ENCODE measurements at regions not wholly inside any gene's neighbourhood (a gene's known extent, or its start where the extent isn't known, plus 50 kb on each side); places are given as distances from the start of the nearest gene placed in this dataset.

GRCh38 chr17:70919241-70919640 lies 749.9 kb downstream of the KCNJ2 start:
- Histone ChIP-seq H4K20me1 (ENCODE audit: low read length) (no peaks in the 10 kb centered on the region), H3K4me2 (ENCODE audit: low read length) (no peak overlapping the region), H3K27ac (ENCODE audit: low read length) (no peak overlapping the region), H3K79me2 (ENCODE audit: low read length) (no peaks in the 10 kb centered on the region), H3K9ac (ENCODE audit: low read length) (no peak overlapping the region), H2AFZ (ENCODE audit: low read length) (no peak overlapping the region), H3K9me2 (replicated peaks; ENCODE audit: low read length) (no peaks in the 10 kb centered on the region), H3F3A (ENCODE audit: low read length, unreplicated experiment) (no peaks in the 10 kb centered on the region), H3K27me3 (ENCODE audit: low read length) (no peaks in the 10 kb centered on the region), H3K9me3 (ENCODE audit: low read length) (no peaks in the 10 kb centered on the region), H3K4me1 (ENCODE audit: insufficient read depth, low read length) (no peaks in the 10 kb centered on the region), H3K4me3 (ENCODE audit: low read length) (no peak overlapping the region), H3K36me3 (ENCODE audit: low read depth, low read length) (no peaks in the 10 kb centered on the region)
- no peak for ATAC-seq
- TF ChIP-seq, protein P1, sequence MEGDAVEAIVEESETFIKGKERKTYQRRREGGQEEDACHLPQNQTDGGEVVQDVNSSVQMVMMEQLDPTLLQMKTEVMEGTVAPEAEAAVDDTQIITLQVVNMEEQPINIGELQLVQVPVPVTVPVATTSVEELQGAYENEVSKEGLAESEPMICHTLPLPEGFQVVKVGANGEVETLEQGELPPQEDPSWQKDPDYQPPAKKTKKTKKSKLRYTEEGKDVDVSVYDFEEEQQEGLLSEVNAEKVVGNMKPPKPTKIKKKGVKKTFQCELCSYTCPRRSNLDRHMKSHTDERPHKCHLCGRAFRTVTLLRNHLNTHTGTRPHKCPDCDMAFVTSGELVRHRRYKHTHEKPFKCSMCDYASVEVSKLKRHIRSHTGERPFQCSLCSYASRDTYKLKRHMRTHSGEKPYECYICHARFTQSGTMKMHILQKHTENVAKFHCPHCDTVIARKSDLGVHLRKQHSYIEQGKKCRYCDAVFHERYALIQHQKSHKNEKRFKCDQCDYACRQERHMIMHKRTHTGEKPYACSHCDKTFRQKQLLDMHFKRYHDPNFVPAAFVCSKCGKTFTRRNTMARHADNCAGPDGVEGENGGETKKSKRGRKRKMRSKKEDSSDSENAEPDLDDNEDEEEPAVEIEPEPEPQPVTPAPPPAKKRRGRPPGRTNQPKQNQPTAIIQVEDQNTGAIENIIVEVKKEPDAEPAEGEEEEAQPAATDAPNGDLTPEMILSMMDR (conservative IDR thresholded peaks at IDR 0.05; ENCODE audit: low read depth, low read length) = no peak
- no peak for TF ChIP-seq EZH2 (IDR thresholded peaks at IDR 0.05; ENCODE audit: low read length, unreplicated experiment)
- TF ChIP-seq EZH2phosphoT487 (IDR thresholded peaks at IDR 0.05; ENCODE audit: borderline replicate concordance, low read length) = no peak
- no peak for DNase-seq
- ChIA-PET POLR2A (ENCODE audit: unreplicated experiment) (no interaction called here), CTCF (no interaction called here)
- intact Hi-C loops (cut with micrococcal nuclease) = no loop called here
- no TSS peak for BruUV-seq (replicated peaks)

DNA sequence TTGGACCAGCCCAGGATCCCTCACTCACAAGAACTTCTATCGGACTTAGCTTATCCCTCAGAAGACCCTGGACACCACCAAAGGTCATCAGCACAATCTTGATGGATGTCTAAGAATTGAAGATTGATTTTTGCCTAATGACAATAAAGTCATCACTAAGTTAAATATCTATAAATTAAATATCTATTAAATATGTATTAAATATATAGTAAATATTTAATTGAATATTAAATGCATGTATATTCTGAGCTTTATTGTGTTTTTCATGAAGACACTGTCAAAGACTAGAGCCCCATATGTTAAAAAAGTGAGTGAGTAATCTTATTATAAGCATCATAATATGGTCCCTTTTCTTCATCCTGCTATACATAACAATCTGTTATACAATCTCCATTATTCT lies 751.1 kb downstream of the KCNJ2 start:
- POLR2A ChIA-PET (ENCODE audit: unreplicated experiment) = no interaction called here
- no peaks in the 10 kb centered on the region for H3K79me2 ChIP-seq (ENCODE audit: low read length)
- no peaks in the 10 kb centered on the region for H3F3A ChIP-seq (ENCODE audit: low read length, unreplicated experiment)
- CTCF ChIA-PET = no interaction called here
- ATAC-seq (no peak), DNase-seq (no peak)
- H3K9ac ChIP-seq (ENCODE audit: low read length) = no peak overlapping the region
- no peaks in the 10 kb centered on the region for H3K4me1 ChIP-seq (ENCODE audit: insufficient read depth, low read length)
- H3K36me3 ChIP-seq (ENCODE audit: low read depth, low read length) = no peaks in the 10 kb centered on the region
- TF ChIP-seq, protein P1 (conservative IDR thresholded peaks at IDR 0.05; ENCODE audit: low read depth, low read length) = no peak
- TF ChIP-seq EZH2phosphoT487 (IDR thresholded peaks at IDR 0.05; ENCODE audit: borderline replicate concordance, low read length) (no peak), EZH2 (IDR thresholded peaks at IDR 0.05; ENCODE audit: low read length, unreplicated experiment) (no peak)
- intact Hi-C loops (cut with micrococcal nuclease) = no loop called here
- BruUV-seq (replicated peaks) = no TSS peak
- no peaks in the 10 kb centered on the region for H3K9me2 ChIP-seq (replicated peaks; ENCODE audit: low read length)
- no peak overlapping the region for H2AFZ ChIP-seq (ENCODE audit: low read length)
- H3K27me3 ChIP-seq (ENCODE audit: low read length) = no peaks in the 10 kb centered on the region
- no peak overlapping the region for H3K27ac ChIP-seq (ENCODE audit: low read length)
- no peak overlapping the region for H3K4me3 ChIP-seq (ENCODE audit: low read length)
- no peaks in the 10 kb centered on the region for H3K9me3 ChIP-seq (ENCODE audit: low read length)
- H4K20me1 ChIP-seq (ENCODE audit: low read length) = no peaks in the 10 kb centered on the region
- no peak overlapping the region for H3K4me2 ChIP-seq (ENCODE audit: low read length)

GRCh38 chr17:70922268-70922667 lies 752.9 kb downstream of the KCNJ2 start:
- Histone ChIP-seq H3F3A (ENCODE audit: low read length, unreplicated experiment) (no peaks in the 10 kb centered on the region), H3K27ac (ENCODE audit: low read length) (no peak overlapping the region), H3K27me3 (ENCODE audit: low read length) (0 out of 2 replicates have a peak, but pooled peaks cover 7% of the 10 kb centered on the region), H3K36me3 (ENCODE audit: low read depth, low read length) (no peaks in the 10 kb centered on the region), H2AFZ (ENCODE audit: low read length) (no peak overlapping the region), H3K4me3 (ENCODE audit: low read length) (no peak overlapping the region), H3K79me2 (ENCODE audit: low read length) (no peaks in the 10 kb centered on the region), H3K4me1 (ENCODE audit: insufficient read depth, low read length) (no peaks in the 10 kb centered on the region), H3K9ac (ENCODE audit: low read length) (no peak overlapping the region), H3K4me2 (ENCODE audit: low read length) (no peak overlapping the region), H4K20me1 (ENCODE audit: low read length) (no peaks in the 10 kb centered on the region), H3K9me2 (replicated peaks; ENCODE audit: low read length) (no peaks in the 10 kb centered on the region), H3K9me3 (ENCODE audit: low read length) (no peaks in the 10 kb centered on the region)
- intact Hi-C loops (cut with micrococcal nuclease) = no loop called here
- ATAC-seq (no peak), DNase-seq (no peak)
- BruUV-seq (replicated peaks) = no TSS peak
- ChIA-PET POLR2A (ENCODE audit: unreplicated experiment) (no interaction called here), CTCF (no interaction called here)
- TF ChIP-seq EZH2 (IDR thresholded peaks at IDR 0.05; ENCODE audit: low read length, unreplicated experiment) (no peak), EZH2phosphoT487 (IDR thresholded peaks at IDR 0.05; ENCODE audit: borderline replicate concordance, low read length) (no peak)
- TF ChIP-seq, protein P1 (conservative IDR thresholded peaks at IDR 0.05; ENCODE audit: low read depth, low read length) = no peak
